Kidney epithelial cell (primary cell): ENCODE measurements at regions not wholly inside any gene's neighbourhood (a gene's known extent, or its start where the extent isn't known, plus 50 kb on each side); places are given as distances from the start of the nearest gene placed in this dataset.

Experiments used
- DNase-seq: peaks from one replicate; pipeline ENCODE4 v3.0.0-alpha.2; 2010; ENCODE audit warnings: low read depth
- H3K27me3 ChIP-seq: 2 replicates; pipeline ENCODE4 v1.6.0; 2011; ENCODE audit warnings: low read length; ENCODE audit not compliant: control insufficient read depth, insufficient read depth
- H3K36me3 ChIP-seq: 2 replicates; pipeline ENCODE4 v1.5.1; 2011; ENCODE audit warnings: low read length; ENCODE audit not compliant: control insufficient read depth, insufficient read depth
- H3K4me3 ChIP-seq: 2 replicates; pipeline ENCODE4 v1.5.1; 2011; ENCODE audit warnings: low read depth, mild to moderate bottlenecking, control low read depth, low read length
- TF ChIP-seq, protein P1 (sequence below): IDR thresholded peaks from 2 replicates; pipeline ENCODE4 v1.5.1; 2011; ENCODE audit warnings: mild to moderate bottlenecking, moderate library complexity, low read length, control low read depth, inconsistent platforms; ENCODE audit not compliant: insufficient read depth, poor library complexity, severe bottlenecking

DNA sequence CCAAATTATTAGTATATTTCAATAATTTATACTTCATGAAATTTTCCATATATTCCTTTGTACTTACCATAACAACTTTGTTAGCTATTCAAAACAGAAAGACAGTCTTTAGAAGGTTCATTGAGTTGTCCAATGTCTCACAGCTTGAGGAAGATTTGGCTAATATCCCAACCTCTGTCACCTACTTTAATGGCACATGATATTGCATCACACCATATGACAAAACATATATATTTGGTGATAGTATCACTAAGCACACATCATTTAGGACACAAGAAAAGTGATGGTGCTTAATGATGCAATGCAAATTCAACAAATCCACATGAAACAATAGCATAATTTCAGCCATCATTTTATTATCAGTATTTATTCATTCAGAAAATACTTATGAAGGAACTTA is 122.0 kb upstream of the BRINP3 start:
- H3K4me3 ChIP-seq, result no peak overlapping the region
- no peaks in the 10 kb centered on the region for H3K27me3 ChIP-seq
- TF ChIP-seq, protein P1, sequence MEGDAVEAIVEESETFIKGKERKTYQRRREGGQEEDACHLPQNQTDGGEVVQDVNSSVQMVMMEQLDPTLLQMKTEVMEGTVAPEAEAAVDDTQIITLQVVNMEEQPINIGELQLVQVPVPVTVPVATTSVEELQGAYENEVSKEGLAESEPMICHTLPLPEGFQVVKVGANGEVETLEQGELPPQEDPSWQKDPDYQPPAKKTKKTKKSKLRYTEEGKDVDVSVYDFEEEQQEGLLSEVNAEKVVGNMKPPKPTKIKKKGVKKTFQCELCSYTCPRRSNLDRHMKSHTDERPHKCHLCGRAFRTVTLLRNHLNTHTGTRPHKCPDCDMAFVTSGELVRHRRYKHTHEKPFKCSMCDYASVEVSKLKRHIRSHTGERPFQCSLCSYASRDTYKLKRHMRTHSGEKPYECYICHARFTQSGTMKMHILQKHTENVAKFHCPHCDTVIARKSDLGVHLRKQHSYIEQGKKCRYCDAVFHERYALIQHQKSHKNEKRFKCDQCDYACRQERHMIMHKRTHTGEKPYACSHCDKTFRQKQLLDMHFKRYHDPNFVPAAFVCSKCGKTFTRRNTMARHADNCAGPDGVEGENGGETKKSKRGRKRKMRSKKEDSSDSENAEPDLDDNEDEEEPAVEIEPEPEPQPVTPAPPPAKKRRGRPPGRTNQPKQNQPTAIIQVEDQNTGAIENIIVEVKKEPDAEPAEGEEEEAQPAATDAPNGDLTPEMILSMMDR, result no peak
- no peaks in the 10 kb centered on the region for H3K36me3 ChIP-seq
- no peak for DNase-seq

DNA sequence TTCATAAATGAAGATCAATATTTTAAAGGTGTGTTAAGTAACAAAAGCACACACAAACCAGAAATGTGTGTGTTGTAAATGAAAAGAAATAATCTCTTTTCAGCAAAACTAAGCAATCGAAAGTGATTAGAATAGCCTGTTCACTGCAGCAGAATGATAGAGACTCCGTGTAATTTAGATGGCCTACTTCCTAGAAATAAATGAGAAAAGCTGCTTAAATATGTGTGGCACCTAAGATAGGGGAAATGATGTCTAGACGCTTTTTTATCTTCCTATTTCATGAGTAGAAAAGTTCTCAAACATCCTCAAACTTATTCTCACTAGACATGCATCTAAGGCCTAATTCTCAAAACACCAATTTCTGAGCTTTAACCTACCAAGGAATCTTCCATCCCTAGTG is 124.7 kb upstream of the BRINP3 start:
- H3K36me3 ChIP-seq, result no peaks in the 10 kb centered on the region
- no peaks in the 10 kb centered on the region for H3K27me3 ChIP-seq
- no peak overlapping the region for H3K4me3 ChIP-seq
- TF ChIP-seq, protein P1, result no peak
- no peak for DNase-seq

DNA sequence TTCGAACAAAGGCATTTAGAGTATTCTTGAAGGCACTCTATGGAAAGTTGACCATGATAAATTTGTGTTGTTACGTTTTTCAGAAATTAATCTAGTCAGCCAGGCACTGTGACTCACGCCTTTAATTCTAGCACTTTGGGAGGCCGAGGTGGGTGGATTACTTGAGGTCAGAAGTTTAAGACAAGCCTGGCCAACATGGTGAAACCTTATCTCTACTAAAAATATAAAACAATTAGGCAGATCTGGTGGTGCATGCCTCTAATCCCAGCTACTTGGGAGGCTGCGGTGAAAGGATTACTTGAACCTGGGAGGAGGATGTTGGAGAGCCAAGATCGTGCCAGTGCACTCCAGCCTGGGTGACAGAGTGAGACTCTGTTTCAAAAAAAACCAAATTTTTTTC is 130.6 kb upstream of the BRINP3 start:
- DNase-seq, result no peak
- TF ChIP-seq, protein P1, result no peak
- Histone ChIP-seq H3K36me3 (no peaks in the 10 kb centered on the region), H3K4me3 (no peak overlapping the region), H3K27me3 (no peaks in the 10 kb centered on the region)

DNA sequence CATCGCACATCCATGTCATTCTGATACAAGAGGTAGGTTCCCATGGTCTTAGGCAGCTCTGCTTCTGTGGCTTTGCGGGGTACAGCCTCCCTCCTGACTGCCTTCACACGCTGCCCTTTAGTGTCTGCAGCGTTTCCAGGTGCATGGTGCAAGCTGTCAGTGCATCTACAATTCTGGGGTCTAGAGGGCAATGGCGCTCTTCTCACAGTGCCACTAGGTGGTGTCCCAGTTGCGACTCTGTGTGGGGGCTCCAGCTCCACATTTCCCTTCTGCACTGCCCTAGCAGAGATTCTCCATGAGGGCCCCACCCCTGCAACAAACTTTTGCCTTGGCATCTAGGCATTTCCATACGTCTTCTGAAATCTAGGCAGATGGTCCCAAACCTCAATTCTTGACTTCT is 138.2 kb upstream of the BRINP3 start:
- TF ChIP-seq, protein P1, result no peak
- H3K4me3 ChIP-seq, result no peak overlapping the region
- no peaks in the 10 kb centered on the region for H3K36me3 ChIP-seq
- H3K27me3 ChIP-seq, result no peaks in the 10 kb centered on the region
- DNase-seq, result no peak

DNA sequence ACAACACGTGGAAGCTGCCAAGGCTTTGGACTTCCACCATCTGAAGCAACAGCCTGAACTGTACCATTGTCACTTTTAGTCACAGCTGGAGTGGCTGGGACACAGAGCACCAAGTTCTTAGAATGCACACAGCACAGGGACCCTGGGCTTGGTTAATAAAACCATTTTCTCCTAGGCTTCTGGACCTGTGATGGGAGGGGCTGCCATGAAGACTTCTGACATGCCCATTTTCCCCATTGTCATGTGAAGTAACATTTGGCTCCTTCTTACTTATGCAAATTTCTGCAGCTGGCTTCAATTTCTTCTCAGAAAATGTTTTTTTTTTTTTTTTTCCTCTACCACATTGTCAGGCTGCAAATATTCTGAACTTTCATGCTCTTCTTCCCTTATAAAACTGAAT is 138.6 kb upstream of the BRINP3 start:
- no peak for DNase-seq
- H3K36me3 ChIP-seq, result no peaks in the 10 kb centered on the region
- TF ChIP-seq, protein P1, result no peak
- H3K4me3 ChIP-seq, result no peak overlapping the region
- H3K27me3 ChIP-seq, result no peaks in the 10 kb centered on the region

DNA sequence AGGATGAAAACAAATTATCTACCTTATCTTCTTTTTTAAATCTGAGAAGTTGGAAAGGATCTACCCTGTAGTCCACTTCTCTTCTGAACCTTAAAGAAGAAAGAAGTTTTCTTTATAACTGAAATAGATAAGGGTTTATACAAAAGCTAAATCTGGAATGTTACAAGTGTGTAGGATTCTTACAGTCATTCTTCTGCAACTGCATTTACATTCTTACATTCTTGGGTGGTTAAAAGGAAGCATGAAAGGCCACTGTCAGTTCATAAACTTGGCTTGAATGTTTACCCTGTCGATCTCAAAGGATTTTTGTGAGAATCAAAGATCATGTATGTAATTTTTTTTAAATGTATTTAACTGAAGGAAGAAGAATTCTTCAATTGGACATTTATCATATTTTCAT is 142.1 kb upstream of the BRINP3 start:
- no peak overlapping the region for H3K4me3 ChIP-seq
- DNase-seq, result no peak
- TF ChIP-seq, protein P1, result no peak
- H3K36me3 ChIP-seq, result no peaks in the 10 kb centered on the region
- H3K27me3 ChIP-seq, result no peaks in the 10 kb centered on the region
